Caco-2 (cell line): ENCODE measurements at regions not wholly inside any gene's neighbourhood (a gene's known extent, or its start where the extent isn't known, plus 50 kb on each side); places are given as distances from the start of the nearest gene placed in this dataset.

ENCODE experiments used
- BruUV-seq: library from RNA; stranded (reverse); fragments of 400-500 nt; replicated peaks from 2 replicates; lab custom pipeline; 2021; lab: Mats Ljungman, UMichigan
- CTCF ChIA-PET: fragments of 300-600 bp; sonication (Branson Sonifier 250); formaldehyde crosslinking; loops from one replicate; lab custom pipeline; 2022; ENCODE audit warnings: antibody characterized with exemption; lab: Charles Lee
- POLR2A ChIA-PET: fragments of 300-600 bp; sonication (Branson Sonifier 250); formaldehyde crosslinking; loops from one replicate; lab custom pipeline; 2022; ENCODE audit warnings: antibody characterized with exemption; lab: Charles Lee
- DNase-seq, 2 experiments: peaks; one replicate each; pipeline versions ENCODE4 v3.0.0 to v3.0.0-alpha.2; 2020 to 2022
- H3K27me3 ChIP-seq: replicated peaks from 2 replicates; pipeline ENCODE4 v1.6.0; 2011; ENCODE audit warnings: low read length; ENCODE audit not compliant: control insufficient read depth, insufficient read depth
- H3K36me3 ChIP-seq: 2 replicates; pipeline ENCODE4 v1.5.1; 2011; ENCODE audit warnings: low read length; ENCODE audit not compliant: control insufficient read depth, insufficient read depth
- H3K4me1 ChIP-seq: fragments of 250-450 bp; sonication (Bioruptor Pico); 2 replicates; pipeline ENCODE4 v1.5.1; 2020; ENCODE audit warnings: mild to moderate bottlenecking
- H3K4me3 ChIP-seq: 2 replicates; pipeline ENCODE4 v1.5.1; 2011; ENCODE audit warnings: low read depth, mild to moderate bottlenecking, control low read depth, low read length
- H3K9me3 ChIP-seq: fragments of 250-450 bp; sonication (Bioruptor Pico); 2 replicates; pipeline ENCODE4 v1.5.1; 2020; ENCODE audit warnings: mild to moderate bottlenecking, moderate library complexity
- H3K27ac Mint-ChIP-seq: one replicate; pipeline ENCODE4 v1.8.0; 2022; ENCODE audit warnings: mixed read lengths; ENCODE audit not compliant: unreplicated experiment
- H3K27me3 Mint-ChIP-seq: one replicate; pipeline ENCODE4 v1.8.0; 2022; ENCODE audit warnings: mixed read lengths; ENCODE audit not compliant: insufficient read depth, unreplicated experiment
- H3K36me3 Mint-ChIP-seq: one replicate; pipeline ENCODE4 v1.8.0; 2022; ENCODE audit warnings: mild to moderate bottlenecking, mixed read lengths; ENCODE audit not compliant: insufficient read depth, unreplicated experiment
- H3K4me1 Mint-ChIP-seq: one replicate; pipeline ENCODE4 v1.8.0; 2022; ENCODE audit warnings: low read depth, mixed read lengths; ENCODE audit not compliant: unreplicated experiment
- H3K4me3 Mint-ChIP-seq: one replicate; pipeline ENCODE4 v1.8.0; 2022; ENCODE audit warnings: mild to moderate bottlenecking, moderate library complexity, mixed read lengths; ENCODE audit not compliant: unreplicated experiment
- H3K9me3 Mint-ChIP-seq: one replicate; pipeline ENCODE4 v1.8.0; 2022; ENCODE audit warnings: mixed read lengths; ENCODE audit not compliant: unreplicated experiment
- intact Hi-C: fragments of 100-400 bp; cut with micrococcal nuclease; formaldehyde crosslinking; loops from one replicate; pipeline ENCODE4 v1.10.0; 2022; ENCODE audit not compliant: unreplicated experiment
- TF ChIP-seq, protein P1 (sequence below), 2 experiments: fragments of 200-600 bp in 1 of 2; IDR thresholded peaks; 1 replicate in 1 of 2; 2 replicates in 1 of 2; pipeline versions ENCODE4 v1.5.1 to v1.8.0; 2011 to 2022; ENCODE audit warnings: antibody characterized with exemption in 1 of 2, control low read depth in 1 of 2, inconsistent platforms in 1 of 2, low read depth in 1 of 2, low read length in 1 of 2, mild to moderate bottlenecking in 1 of 2, moderate library complexity in 1 of 2; ENCODE audit not compliant: insufficient read depth in 1 of 2, severe bottlenecking in 1 of 2, unreplicated experiment in 1 of 2

DNA sequence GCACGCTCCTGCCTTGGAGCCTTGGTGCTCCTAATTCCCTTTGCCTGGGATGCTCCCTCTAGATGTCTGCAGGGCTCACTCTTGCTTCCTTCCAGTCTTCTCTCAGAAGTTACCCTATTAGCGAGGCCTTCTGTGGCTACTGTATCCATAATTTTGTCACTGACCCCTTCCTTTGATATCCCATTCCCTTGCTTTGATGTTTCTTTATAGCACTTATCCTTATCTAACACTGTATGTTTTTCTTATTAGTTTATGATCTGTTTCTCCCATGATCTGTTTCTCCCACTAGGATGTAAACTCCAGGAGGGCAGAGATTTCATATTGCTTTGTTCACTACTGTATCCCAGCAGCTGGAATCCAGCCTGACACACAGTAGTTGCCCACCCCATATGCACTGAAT, 263.4 kb downstream of the FOXD2 start:
- no TSS peak for BruUV-seq

DNA sequence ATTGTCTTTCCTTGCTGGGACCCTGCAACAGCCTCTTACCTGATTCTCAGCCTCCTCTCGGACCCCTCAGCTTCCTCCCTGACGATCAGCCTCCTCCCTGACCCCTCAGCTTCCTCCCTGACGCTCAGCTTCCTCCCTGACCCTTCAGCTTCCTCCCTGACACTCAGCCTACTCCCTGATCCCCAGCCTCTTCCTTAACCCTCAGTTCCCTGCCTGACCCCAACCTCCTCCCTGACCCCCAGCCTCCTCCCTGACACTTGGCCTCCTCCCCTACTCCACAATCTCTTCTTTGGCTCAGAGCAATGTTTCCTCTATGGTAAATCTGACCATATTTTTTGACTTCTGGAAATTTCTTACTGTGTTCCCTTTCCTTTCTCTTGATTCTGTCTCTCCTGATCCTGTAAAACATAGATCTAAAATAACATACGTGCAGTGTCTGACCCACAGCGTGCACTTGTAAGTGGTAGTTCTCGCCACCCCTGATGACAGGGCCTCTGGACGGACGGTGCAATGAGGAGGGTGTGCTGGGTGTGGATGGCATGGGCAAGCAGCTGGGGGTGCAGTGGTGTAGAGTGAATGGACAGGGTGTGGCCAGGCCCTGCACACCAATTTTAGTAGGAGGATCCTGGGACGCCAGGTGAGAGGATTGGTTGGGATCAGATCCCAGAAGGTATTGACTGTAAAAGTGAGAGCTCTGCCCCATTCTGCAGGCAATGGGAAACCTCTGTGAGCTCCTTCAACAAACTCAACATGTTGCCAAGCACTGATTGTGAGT, 264.1 kb downstream of the FOXD2 start:
- Histone ChIP-seq H3K4me1 (peaks cover 11% of the 10 kb centered on the region), H3K36me3 (no peaks in the 10 kb centered on the region), H3K9me3 (no peaks in the 10 kb centered on the region), H3K4me3 (no peak overlapping the region), H3K27me3 (no peaks in the 10 kb centered on the region)
- Mint-ChIP-seq H3K9me3 (no peaks in the 10 kb centered on the region), H3K4me1 (no peaks in the 10 kb centered on the region), H3K27ac (no peak overlapping the region), H3K36me3 (no peaks in the 10 kb centered on the region), H3K4me3 (no peak overlapping the region), H3K27me3 (no peaks in the 10 kb centered on the region)
- no TSS peak for BruUV-seq
- ChIA-PET CTCF (no interaction called here), POLR2A (no interaction called here)
- TF ChIP-seq, protein P1, sequence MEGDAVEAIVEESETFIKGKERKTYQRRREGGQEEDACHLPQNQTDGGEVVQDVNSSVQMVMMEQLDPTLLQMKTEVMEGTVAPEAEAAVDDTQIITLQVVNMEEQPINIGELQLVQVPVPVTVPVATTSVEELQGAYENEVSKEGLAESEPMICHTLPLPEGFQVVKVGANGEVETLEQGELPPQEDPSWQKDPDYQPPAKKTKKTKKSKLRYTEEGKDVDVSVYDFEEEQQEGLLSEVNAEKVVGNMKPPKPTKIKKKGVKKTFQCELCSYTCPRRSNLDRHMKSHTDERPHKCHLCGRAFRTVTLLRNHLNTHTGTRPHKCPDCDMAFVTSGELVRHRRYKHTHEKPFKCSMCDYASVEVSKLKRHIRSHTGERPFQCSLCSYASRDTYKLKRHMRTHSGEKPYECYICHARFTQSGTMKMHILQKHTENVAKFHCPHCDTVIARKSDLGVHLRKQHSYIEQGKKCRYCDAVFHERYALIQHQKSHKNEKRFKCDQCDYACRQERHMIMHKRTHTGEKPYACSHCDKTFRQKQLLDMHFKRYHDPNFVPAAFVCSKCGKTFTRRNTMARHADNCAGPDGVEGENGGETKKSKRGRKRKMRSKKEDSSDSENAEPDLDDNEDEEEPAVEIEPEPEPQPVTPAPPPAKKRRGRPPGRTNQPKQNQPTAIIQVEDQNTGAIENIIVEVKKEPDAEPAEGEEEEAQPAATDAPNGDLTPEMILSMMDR (IDR thresholded peaks at IDR 0.05; ENCODE audit: insufficient read depth in 1 of 2, low read depth in 1 of 2, low read length in 1 of 2, severe bottlenecking in 1 of 2, unreplicated experiment in 1 of 2): no peak
- intact Hi-C loops: no loop called here
- DNase-seq: no peak

More for the DNA sequence above, 263.4 kb downstream of the FOXD2 start:
- ChIA-PET POLR2A (no interaction called here), CTCF (no interaction called here)
- H3K27me3 Mint-ChIP-seq: no peaks in the 10 kb centered on the region
- H3K36me3 Mint-ChIP-seq: no peaks in the 10 kb centered on the region
- intact Hi-C loops: no loop called here
- TF ChIP-seq, protein P1 (IDR thresholded peaks at IDR 0.05; ENCODE audit: insufficient read depth in 1 of 2, low read depth in 1 of 2, low read length in 1 of 2, severe bottlenecking in 1 of 2, unreplicated experiment in 1 of 2): no peak
- no peaks in the 10 kb centered on the region for H3K9me3 ChIP-seq
- H3K36me3 ChIP-seq: no peaks in the 10 kb centered on the region
- H3K4me1 ChIP-seq: peaks cover 17% of the 10 kb centered on the region
- H3K27ac Mint-ChIP-seq: no peak overlapping the region
- H3K27me3 ChIP-seq: no peaks in the 10 kb centered on the region
- no peak for DNase-seq
- no peak overlapping the region for H3K4me3 ChIP-seq
- H3K9me3 Mint-ChIP-seq: no peaks in the 10 kb centered on the region
- H3K4me3 Mint-ChIP-seq: no peak overlapping the region
- no peaks in the 10 kb centered on the region for H3K4me1 Mint-ChIP-seq

DNA sequence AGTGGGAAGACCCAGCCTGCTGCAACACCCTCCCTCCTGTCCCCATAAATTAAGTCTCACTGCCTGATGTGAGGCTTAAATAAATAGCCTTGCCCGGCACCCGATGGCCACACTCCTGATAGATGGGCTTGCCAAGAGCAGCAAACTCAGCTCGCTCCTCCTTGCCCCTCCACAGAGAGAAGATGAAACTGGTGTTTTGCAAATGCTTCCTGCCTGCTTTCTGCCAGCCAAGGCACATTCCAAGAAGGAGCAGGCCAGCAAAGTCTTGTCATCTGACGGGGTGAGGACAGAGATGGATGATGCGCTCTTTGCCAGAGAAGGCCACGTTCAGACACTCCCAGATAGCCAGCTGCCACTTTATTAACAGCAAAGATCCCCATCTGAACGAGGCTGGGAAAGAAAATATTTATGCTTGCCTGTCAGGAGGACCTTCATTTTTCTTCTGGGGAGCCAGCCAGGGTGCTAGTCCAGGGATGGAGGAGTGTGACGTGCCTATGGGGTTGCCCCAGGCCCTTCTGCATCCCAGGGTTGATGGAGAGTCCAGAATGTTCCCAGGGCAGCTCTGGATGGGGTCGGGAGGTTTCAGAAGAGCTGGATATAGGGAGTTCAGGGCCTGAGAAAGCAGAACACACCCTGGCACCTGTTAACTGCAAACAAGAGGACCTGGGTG, 265.4 kb downstream of the FOXD2 start:
- POLR2A ChIA-PET: no interaction called here

More for the DNA sequence above, 265.4 kb downstream of the FOXD2 start:
- no peaks in the 10 kb centered on the region for H3K9me3 Mint-ChIP-seq
- H3K27me3 Mint-ChIP-seq: no peaks in the 10 kb centered on the region
- DNase-seq: no peak
- Histone ChIP-seq H3K4me3 (no peak overlapping the region), H3K9me3 (no peaks in the 10 kb centered on the region), H3K27me3 (no peaks in the 10 kb centered on the region), H3K36me3 (no peaks in the 10 kb centered on the region), H3K4me1 (no peaks in the 10 kb centered on the region)
- H3K27ac Mint-ChIP-seq: no peak overlapping the region
- TF ChIP-seq, protein P1 (IDR thresholded peaks at IDR 0.05; ENCODE audit: insufficient read depth in 1 of 2, low read depth in 1 of 2, low read length in 1 of 2, severe bottlenecking in 1 of 2, unreplicated experiment in 1 of 2): no peak
- H3K36me3 Mint-ChIP-seq: no peaks in the 10 kb centered on the region
- no TSS peak for BruUV-seq
- H3K4me3 Mint-ChIP-seq: no peak overlapping the region
- H3K4me1 Mint-ChIP-seq: no peaks in the 10 kb centered on the region
- intact Hi-C loops: no loop called here
- CTCF ChIA-PET: interaction anchor here (2.1 kb wide), 1 partner anchor 23 kb away, joined by 6 read pairs; no protein-coding TSS in a partner anchor
